MG63 (cell line): ENCODE measurements at regions not wholly inside any gene's neighbourhood (a gene's known extent, or its start where the extent isn't known, plus 50 kb on each side); places are given as distances from the start of the nearest gene placed in this dataset.

ENCODE experiments used
- DNase-seq: peaks from one replicate; pipeline ENCODE4 v3.0.0-alpha.2; 2020
- H3K27me3 ChIP-seq: fragments of 250-450 bp; sonication (Bioruptor Pico); 2 replicates; pipeline ENCODE4 v1.5.1; 2020; ENCODE audit warnings: mild to moderate bottlenecking, moderate library complexity
- H3K36me3 ChIP-seq: fragments of 250-450 bp; sonication (Bioruptor Pico); 2 replicates; pipeline ENCODE4 v1.5.1; 2020; ENCODE audit warnings: mild to moderate bottlenecking, moderate library complexity
- H3K4me3 ChIP-seq: fragments of 250-450 bp; sonication (Bioruptor Pico); 2 replicates; pipeline ENCODE4 v1.5.1; 2020; ENCODE audit warnings: mild to moderate bottlenecking, moderate library complexity
- H3K9me3 ChIP-seq: fragments of 250-450 bp; sonication (Bioruptor Pico); 2 replicates; pipeline ENCODE4 v1.5.1; 2020; ENCODE audit warnings: mild to moderate bottlenecking, moderate library complexity

DNA sequence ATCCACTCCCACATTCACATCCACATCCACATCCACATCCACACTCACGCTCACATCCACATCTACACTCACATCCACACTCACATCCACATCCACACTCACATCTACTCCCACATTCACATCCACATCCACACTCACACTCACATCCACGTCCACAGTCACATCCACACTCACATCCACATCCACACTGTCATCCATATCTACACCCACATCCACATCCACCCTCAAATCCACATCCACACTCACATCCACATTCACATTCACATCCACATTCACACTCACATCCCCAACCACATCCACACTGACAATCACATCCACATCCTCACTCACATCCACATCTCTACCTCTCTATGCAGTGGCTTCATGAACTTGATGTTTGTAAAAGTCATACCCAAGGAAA lies 190.5 kb downstream of the IRX1 start:
- H3K36me3 ChIP-seq = no peaks in the 10 kb centered on the region
- H3K27me3 ChIP-seq = no peaks in the 10 kb centered on the region
- no peak overlapping the region for H3K4me3 ChIP-seq
- DNase-seq = no peak
- no peaks in the 10 kb centered on the region for H3K9me3 ChIP-seq

DNA sequence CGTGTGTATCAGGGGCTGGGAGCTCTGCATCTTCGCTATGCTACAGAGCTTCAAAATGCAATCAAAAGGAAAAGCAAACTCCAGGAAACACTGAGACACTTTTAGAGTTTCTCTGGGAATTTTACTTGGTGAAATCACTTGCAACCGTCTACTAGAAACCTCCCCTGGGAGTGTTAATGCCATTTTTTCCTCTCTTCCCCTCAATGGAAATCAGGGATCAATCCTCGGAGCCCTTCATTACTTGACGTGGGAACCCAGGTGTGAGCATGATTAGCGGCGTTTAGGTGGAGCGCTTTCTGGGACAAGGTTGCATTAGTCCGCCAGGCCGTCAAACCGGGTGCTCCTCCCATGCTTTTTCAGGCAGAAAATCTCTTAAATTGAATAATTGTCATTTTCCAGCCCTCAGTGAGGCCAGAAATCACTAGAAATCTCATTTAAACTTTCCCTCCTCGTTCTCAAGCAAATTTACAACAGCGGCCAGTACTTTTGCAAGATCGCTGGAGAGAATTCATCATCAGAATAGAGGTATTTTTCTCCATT lies 191.3 kb downstream of the IRX1 start:
- Histone ChIP-seq H3K4me3 (no peak overlapping the region), H3K27me3 (no peaks in the 10 kb centered on the region), H3K9me3 (no peaks in the 10 kb centered on the region), H3K36me3 (no peaks in the 10 kb centered on the region)
- no peak for DNase-seq

GRCh38 chr5:3787604-3788003 lies 192.0 kb downstream of the IRX1 start:
- DNase-seq = no peak
- H3K27me3 ChIP-seq = no peaks in the 10 kb centered on the region
- H3K4me3 ChIP-seq = no peak overlapping the region
- no peaks in the 10 kb centered on the region for H3K9me3 ChIP-seq
- H3K36me3 ChIP-seq = no peaks in the 10 kb centered on the region

DNA sequence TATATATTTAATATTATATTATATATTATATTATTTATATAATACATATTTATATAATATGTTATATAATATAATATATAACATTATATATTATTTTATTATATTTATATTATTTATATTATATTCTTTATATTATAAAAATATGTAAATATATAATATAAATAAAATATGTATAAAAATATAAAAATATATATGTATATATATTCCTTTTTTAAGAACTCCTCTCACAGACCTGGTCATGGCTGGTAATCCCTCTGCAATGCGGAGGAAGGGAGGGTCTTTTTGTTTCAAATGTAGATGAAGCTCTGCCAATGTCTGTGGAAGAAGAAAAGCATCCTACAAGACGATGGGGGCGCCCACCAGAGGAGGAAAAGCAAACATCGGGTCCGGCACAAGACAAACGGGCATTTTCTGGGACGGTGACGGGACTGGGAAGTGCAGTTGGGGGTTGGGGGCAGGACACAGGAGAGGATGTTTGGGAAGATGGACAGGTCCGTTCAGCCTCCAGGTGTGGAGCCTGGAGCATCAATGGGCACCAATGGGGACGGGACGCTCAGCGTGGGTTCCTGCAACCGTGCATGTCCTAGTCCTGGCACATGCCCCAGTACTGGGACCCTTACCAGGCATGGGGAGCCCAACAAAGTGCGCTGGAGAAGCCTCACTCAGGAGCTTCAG lies 194.0 kb downstream of the IRX1 start:
- Histone ChIP-seq H3K4me3 (no peak overlapping the region), H3K9me3 (no peaks in the 10 kb centered on the region), H3K36me3 (no peaks in the 10 kb centered on the region), H3K27me3 (no peaks in the 10 kb centered on the region)
- no peak for DNase-seq

DNA sequence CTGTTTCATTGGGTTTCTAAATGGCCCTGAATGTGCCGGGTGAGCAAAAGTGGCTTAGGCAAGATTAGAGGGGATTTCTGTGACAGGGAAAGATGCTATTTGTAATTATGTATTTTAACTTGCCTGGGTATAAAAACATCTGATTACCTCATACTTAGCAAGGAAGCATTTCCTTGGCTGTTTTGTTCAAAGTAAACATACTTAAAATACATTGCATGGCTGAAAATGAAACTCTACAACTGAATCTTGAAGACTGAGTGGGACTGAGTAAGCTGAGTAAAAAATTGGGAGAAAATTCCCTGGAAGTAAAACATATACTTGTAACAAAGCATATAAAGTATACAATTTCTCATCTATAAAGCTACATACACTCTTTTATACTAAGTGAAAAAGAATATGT lies 197.5 kb downstream of the IRX1 start:
- no peaks in the 10 kb centered on the region for H3K36me3 ChIP-seq
- no peaks in the 10 kb centered on the region for H3K9me3 ChIP-seq
- no peaks in the 10 kb centered on the region for H3K27me3 ChIP-seq
- no peak overlapping the region for H3K4me3 ChIP-seq
- DNase-seq = no peak

GRCh38 chr5:3794611-3795010 lies 199.0 kb downstream of the IRX1 start:
- Histone ChIP-seq H3K9me3 (no peaks in the 10 kb centered on the region), H3K4me3 (no peak overlapping the region), H3K36me3 (no peaks in the 10 kb centered on the region), H3K27me3 (no peaks in the 10 kb centered on the region)
- DNase-seq = no peak

- no peak for DNase-seq
- Histone ChIP-seq H3K27me3 (no peaks in the 10 kb centered on the region), H3K4me3 (no peak overlapping the region), H3K36me3 (no peaks in the 10 kb centered on the region), H3K9me3 (no peaks in the 10 kb centered on the region)
These were observed 201.1 kb downstream of the IRX1 start for GRCh38 chr5:3796736-3797135.

GRCh38 chr5:3801967-3802366 lies 206.3 kb downstream of the IRX1 start:
- no peak for DNase-seq
- Histone ChIP-seq H3K36me3 (no peaks in the 10 kb centered on the region), H3K27me3 (peaks cover 2% of the 10 kb centered on the region; the same call in 1 of the 2 replicates), H3K4me3 (no peak overlapping the region), H3K9me3 (no peaks in the 10 kb centered on the region)

DNA sequence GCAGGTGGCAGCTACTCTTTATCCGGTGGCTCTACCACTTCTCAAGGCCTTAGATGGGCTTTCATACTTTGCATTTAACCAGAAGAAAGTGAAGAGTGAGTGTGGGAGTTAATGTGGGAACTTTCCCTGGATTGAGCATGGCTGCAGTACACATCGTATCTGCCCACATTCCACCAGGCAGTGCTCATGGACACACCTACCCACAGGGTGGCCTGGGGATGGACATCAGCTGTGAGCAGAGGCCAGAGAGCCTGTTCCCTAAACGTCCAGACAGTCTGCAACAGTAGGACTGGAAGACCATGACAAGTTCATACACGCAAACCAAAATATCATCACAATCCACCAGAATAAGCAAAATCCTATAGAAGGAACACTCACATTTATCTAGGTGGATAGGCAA lies 213.8 kb downstream of the IRX1 start:
- no peaks in the 10 kb centered on the region for H3K9me3 ChIP-seq
- no peak overlapping the region for H3K4me3 ChIP-seq
- no peak for DNase-seq
- peaks cover 2% of the 10 kb centered on the region; the same call in 1 of the 2 replicates for H3K27me3 ChIP-seq
- H3K36me3 ChIP-seq = no peaks in the 10 kb centered on the region

DNA sequence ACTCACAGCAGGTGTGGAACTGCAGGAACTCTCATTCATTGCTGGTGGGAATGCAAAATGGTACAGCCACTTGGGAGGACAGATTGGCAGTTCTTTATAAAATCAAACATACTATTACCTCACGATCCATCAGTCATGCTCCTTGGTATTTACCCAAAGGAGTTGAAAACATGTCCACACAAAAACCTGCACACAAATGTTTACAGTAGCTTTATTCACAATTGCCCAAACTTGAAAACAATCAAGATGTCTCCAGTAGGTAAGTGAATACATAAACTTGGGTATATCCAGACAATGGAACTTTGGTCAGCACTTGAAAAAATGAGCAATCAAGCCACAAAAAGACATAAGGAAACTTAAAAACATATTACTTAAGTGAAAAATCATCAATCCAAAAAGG lies 215.5 kb downstream of the IRX1 start:
- no peaks in the 10 kb centered on the region for H3K9me3 ChIP-seq
- H3K36me3 ChIP-seq = no peaks in the 10 kb centered on the region
- no peak for DNase-seq
- H3K4me3 ChIP-seq = no peak overlapping the region
- peaks cover 2% of the 10 kb centered on the region; the same call in 1 of the 2 replicates for H3K27me3 ChIP-seq

- no peak overlapping the region for H3K4me3 ChIP-seq
- no peak for DNase-seq
- H3K36me3 ChIP-seq = no peaks in the 10 kb centered on the region
- H3K9me3 ChIP-seq = no peaks in the 10 kb centered on the region
- no peaks in the 10 kb centered on the region; the same call in 1 of the 2 replicates for H3K27me3 ChIP-seq
These were observed 223.0 kb downstream of the IRX1 start for GRCh38 chr5:3818624-3819023.

DNA sequence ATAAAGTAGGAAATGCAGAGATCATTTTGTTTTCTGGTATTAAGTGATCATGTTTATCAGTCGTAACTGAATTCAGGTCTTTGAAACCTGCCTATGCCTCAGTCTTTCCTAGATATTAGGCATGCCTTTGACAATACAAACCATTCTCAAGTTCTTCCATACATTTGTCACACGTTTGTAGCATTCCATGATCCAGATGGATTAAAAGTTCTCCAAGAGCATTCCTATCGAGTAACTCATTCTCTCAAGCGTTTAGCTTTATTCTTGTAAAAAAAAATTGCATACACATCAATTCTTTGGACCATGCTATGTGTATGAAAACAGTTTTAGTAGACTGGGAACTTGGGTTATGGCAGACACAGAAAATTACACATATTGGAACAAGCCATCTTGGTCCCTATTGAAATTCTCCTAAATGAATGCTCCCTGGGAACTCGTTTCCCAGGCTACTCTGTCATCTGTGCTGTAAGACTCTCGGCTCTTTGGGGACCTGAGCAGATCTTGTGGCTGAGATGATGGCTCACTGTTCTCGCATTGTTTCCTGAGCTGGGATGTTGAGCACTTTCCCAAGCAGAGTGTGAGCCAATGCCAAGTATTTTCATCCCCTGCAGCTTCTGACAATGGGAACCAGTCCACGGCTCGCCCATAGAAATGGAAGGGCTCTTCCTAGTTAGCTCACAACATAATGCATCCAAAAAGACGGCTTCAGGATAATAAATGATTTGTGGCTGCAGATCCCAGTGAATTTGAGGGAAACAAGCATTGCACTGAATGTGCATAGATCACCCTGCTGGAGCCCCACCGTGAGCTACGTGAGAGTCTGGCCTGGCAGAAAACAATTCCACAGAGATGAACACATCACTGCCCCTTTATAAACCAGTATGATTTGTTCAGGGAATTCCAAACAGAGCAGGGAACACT lies 230.2 kb downstream of the IRX1 start:
- no peak overlapping the region for H3K4me3 ChIP-seq
- H3K27me3 ChIP-seq = no peaks in the 10 kb centered on the region
- no peaks in the 10 kb centered on the region for H3K36me3 ChIP-seq
- DNase-seq = no peak
- H3K9me3 ChIP-seq = no peaks in the 10 kb centered on the region

GRCh38 chr5:3827624-3828023 lies 232.0 kb downstream of the IRX1 start:
- H3K4me3 ChIP-seq = no peak overlapping the region

GRCh38 chr5:3828761-3829160 lies 233.1 kb downstream of the IRX1 start:
- Histone ChIP-seq H3K4me3 (no peak overlapping the region), H3K27me3 (no peaks in the 10 kb centered on the region), H3K9me3 (no peaks in the 10 kb centered on the region), H3K36me3 (no peaks in the 10 kb centered on the region)
- no peak for DNase-seq

More at GRCh38 chr5:3827624-3828023, 232.0 kb downstream of the IRX1 start:
- no peaks in the 10 kb centered on the region for H3K9me3 ChIP-seq
- no peaks in the 10 kb centered on the region for H3K36me3 ChIP-seq
- H3K27me3 ChIP-seq = no peaks in the 10 kb centered on the region
- no peak for DNase-seq

GRCh38 chr5:3833566-3833965 lies 237.9 kb downstream of the IRX1 start:
- Histone ChIP-seq H3K9me3 (no peaks in the 10 kb centered on the region), H3K27me3 (no peaks in the 10 kb centered on the region), H3K36me3 (no peaks in the 10 kb centered on the region), H3K4me3 (no peak overlapping the region)
- DNase-seq = no peak

DNA sequence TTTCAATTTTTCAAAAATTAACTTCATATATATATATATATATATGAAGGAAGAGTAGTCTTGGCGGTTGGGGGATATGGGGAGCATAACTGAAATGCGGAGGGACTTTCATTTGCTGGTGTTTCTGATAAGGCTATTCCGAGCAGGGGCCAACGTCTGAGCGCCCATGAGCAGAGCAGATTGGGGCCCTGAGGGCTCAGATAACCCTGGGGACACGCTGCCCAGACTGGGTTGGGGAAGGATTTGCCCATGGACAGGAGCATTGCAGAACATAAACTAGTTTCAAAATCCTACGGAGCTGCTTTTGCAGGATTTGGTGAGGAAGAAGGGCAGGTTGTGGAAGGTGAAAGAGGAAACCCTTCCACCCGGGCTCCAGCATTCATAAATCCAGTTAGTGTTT lies 240.2 kb downstream of the IRX1 start:
- DNase-seq = no peak
- Histone ChIP-seq H3K4me3 (no peak overlapping the region), H3K27me3 (no peaks in the 10 kb centered on the region), H3K36me3 (no peaks in the 10 kb centered on the region), H3K9me3 (no peaks in the 10 kb centered on the region)

DNA sequence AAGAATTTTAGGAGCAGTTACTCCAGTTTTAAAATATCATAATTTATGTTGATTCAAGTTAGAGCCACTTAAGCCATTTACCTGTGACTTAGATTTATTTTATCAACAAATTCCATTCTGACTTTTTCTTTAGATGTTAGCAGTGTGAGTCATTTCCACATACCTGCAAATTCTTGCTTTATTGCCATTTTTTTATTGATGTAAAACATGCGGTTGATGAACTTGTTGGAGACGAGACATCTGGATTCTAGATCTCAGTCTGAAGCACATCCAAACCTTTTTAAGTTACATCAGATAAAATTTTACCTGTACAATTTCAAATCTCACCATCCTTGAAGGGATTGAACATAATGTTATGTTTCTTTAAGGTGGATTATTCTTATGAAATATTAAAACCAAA lies 240.9 kb downstream of the IRX1 start:
- DNase-seq = no peak
- no peak overlapping the region for H3K4me3 ChIP-seq
- no peaks in the 10 kb centered on the region for H3K36me3 ChIP-seq
- no peaks in the 10 kb centered on the region for H3K27me3 ChIP-seq
- H3K9me3 ChIP-seq = no peaks in the 10 kb centered on the region
